ENCODE measurements at regions not wholly inside any gene's neighbourhood (a gene's known extent, or its start where the extent isn't known, plus 50 kb on each side); places are given as distances from the start of the nearest gene placed in this dataset.

DNA sequence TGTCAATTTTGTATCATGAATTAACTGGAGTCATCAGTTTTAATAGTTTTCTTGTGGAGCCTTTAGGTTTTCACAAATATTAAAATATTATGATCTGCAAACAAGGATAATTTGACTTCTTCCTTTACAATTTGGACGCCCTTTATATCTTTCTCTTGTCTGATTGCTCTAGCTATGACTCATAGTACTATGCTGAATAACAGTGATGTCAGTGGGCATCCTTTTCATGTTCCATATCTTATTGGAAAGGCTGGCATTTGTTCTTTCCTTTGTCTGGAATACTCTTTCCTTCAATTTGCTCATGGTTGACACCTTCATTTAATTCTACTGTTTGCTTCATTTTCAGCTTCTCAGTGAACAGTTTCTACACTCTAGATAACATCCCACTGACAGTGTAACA, 1129.3 kb downstream of the SLITRK5 start:
- Mint-ChIP-seq H3K27me3 (ENCODE audit: unreplicated experiment) (no peaks in the 10 kb centered on the region), H3K36me3 (ENCODE audit: unreplicated experiment) (no peaks in the 10 kb centered on the region), H3K4me3 (ENCODE audit: unreplicated experiment) (no peak overlapping the region), H3K9me3 (ENCODE audit: unreplicated experiment) (peaks cover 2% of the 10 kb centered on the region), H3K4me1 (ENCODE audit: low read depth, unreplicated experiment) (no peaks in the 10 kb centered on the region), H3K27ac (ENCODE audit: unreplicated experiment) (no peak overlapping the region)
- no peak for DNase-seq
- TF ChIP-seq, protein P1, sequence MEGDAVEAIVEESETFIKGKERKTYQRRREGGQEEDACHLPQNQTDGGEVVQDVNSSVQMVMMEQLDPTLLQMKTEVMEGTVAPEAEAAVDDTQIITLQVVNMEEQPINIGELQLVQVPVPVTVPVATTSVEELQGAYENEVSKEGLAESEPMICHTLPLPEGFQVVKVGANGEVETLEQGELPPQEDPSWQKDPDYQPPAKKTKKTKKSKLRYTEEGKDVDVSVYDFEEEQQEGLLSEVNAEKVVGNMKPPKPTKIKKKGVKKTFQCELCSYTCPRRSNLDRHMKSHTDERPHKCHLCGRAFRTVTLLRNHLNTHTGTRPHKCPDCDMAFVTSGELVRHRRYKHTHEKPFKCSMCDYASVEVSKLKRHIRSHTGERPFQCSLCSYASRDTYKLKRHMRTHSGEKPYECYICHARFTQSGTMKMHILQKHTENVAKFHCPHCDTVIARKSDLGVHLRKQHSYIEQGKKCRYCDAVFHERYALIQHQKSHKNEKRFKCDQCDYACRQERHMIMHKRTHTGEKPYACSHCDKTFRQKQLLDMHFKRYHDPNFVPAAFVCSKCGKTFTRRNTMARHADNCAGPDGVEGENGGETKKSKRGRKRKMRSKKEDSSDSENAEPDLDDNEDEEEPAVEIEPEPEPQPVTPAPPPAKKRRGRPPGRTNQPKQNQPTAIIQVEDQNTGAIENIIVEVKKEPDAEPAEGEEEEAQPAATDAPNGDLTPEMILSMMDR (IDR thresholded peaks at IDR 0.05; ENCODE audit: partially characterized antibody, unreplicated experiment): no peak

DNA sequence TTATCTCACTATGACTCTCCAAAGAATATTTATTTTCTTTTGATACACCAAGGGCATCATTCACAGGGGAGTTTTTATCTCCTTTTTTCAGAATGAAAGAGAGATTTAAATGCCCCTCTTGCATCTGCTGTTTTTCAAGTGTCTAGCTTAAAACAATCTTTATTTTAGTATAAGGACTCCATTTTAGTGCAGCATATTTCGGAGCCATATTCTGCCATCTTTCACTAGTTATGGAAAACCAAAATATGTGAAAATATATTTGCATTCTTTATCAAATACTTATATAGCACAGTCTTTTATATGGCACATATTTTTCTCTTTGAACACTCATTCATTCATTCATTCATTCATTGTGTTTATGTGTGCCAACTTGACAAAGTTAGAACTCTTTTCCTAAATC, 1130.2 kb downstream of the SLITRK5 start:
- Mint-ChIP-seq H3K27ac (ENCODE audit: unreplicated experiment) (no peak overlapping the region), H3K4me3 (ENCODE audit: unreplicated experiment) (no peak overlapping the region), H3K9me3 (ENCODE audit: unreplicated experiment) (peaks cover 2% of the 10 kb centered on the region), H3K27me3 (ENCODE audit: unreplicated experiment) (no peaks in the 10 kb centered on the region), H3K4me1 (ENCODE audit: low read depth, unreplicated experiment) (no peaks in the 10 kb centered on the region), H3K36me3 (ENCODE audit: unreplicated experiment) (no peaks in the 10 kb centered on the region)
- DNase-seq: no peak
- TF ChIP-seq, protein P1 (IDR thresholded peaks at IDR 0.05; ENCODE audit: partially characterized antibody, unreplicated experiment): no peak

DNA sequence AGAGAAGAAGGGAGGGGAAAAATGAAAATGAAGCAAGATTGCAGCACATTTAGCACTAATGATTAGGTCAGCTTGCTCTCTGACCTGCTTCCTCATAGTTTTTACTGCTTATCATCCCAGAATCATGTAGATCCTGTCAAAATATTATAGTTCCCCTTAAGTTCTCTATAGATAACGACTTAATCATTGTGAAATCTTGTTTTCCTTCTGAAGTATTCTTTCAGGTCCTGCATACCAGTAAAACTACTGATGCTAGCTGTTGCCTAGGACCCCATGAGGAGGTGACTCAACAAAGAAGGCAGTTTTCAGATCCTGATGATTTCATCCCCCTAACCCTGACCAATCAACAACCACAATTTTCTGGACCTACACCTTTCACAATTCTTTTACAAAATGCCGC, 1131.7 kb downstream of the SLITRK5 start:
- Mint-ChIP-seq H3K36me3 (ENCODE audit: unreplicated experiment) (no peaks in the 10 kb centered on the region), H3K27ac (ENCODE audit: unreplicated experiment) (no peak overlapping the region), H3K27me3 (ENCODE audit: unreplicated experiment) (no peaks in the 10 kb centered on the region), H3K9me3 (ENCODE audit: unreplicated experiment) (peaks cover 2% of the 10 kb centered on the region), H3K4me1 (ENCODE audit: low read depth, unreplicated experiment) (no peaks in the 10 kb centered on the region), H3K4me3 (ENCODE audit: unreplicated experiment) (no peak overlapping the region)
- no peak for DNase-seq
- TF ChIP-seq, protein P1 (IDR thresholded peaks at IDR 0.05; ENCODE audit: partially characterized antibody, unreplicated experiment): no peak

DNA sequence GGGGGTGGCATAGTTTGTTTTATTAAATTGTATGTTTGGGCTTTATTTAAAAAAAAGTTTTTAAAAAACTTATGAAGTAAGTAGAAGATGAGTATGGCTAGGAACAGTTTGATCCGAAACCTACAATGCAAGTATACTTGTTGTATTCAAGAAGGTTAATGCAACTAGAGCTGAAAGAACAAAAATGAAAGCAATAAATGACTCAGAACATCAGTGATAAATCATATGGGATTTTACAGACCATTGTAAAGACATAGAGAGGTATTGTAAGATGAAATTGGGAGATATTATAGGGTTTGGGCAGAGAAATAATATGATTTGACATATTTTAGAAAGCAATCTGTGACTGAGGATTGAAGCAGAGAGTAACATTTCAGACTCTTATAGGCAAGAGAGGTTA, 1135.3 kb downstream of the SLITRK5 start:
- Mint-ChIP-seq H3K27ac (ENCODE audit: unreplicated experiment) (no peak overlapping the region), H3K4me3 (ENCODE audit: unreplicated experiment) (no peak overlapping the region), H3K27me3 (ENCODE audit: unreplicated experiment) (no peaks in the 10 kb centered on the region), H3K36me3 (ENCODE audit: unreplicated experiment) (peaks cover 2% of the 10 kb centered on the region), H3K4me1 (ENCODE audit: low read depth, unreplicated experiment) (no peaks in the 10 kb centered on the region), H3K9me3 (ENCODE audit: unreplicated experiment) (no peaks in the 10 kb centered on the region)
- TF ChIP-seq, protein P1 (IDR thresholded peaks at IDR 0.05; ENCODE audit: partially characterized antibody, unreplicated experiment): no peak
- DNase-seq: no peak

DNA sequence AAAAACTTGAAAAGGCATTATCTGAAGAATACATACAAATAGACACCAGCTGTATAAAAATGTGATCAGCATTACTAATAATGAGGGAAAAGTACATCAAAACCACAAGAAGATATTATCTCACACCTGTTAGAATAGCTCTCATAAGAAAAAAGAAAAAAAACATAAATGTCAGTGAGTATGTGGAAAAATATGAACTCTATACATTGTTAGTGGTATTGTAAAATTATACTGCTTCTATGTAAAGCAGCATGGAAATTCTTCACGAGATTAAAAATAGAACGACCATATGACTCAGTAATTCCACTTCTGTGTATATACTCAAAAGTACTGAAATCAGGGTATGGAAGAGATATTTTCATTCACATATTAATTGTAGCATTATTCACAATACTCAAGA, 1146.4 kb downstream of the SLITRK5 start:
- H3K27me3 Mint-ChIP-seq (ENCODE audit: unreplicated experiment): no peaks in the 10 kb centered on the region
- no peak overlapping the region for H3K4me3 Mint-ChIP-seq (ENCODE audit: unreplicated experiment)
- no peak for DNase-seq
- H3K4me1 Mint-ChIP-seq (ENCODE audit: low read depth, unreplicated experiment): no peaks in the 10 kb centered on the region
- H3K27ac Mint-ChIP-seq (ENCODE audit: unreplicated experiment): no peak overlapping the region
- TF ChIP-seq, protein P1 (IDR thresholded peaks at IDR 0.05; ENCODE audit: partially characterized antibody, unreplicated experiment): no peak
- no peaks in the 10 kb centered on the region for H3K9me3 Mint-ChIP-seq (ENCODE audit: unreplicated experiment)
- no peaks in the 10 kb centered on the region for H3K36me3 Mint-ChIP-seq (ENCODE audit: unreplicated experiment)
